RWPE2 (cell line): ENCODE measurements at regions not wholly inside any gene's neighbourhood (a gene's known extent, or its start where the extent isn't known, plus 50 kb on each side); places are given as distances from the start of the nearest gene placed in this dataset.

Source experiments
- ATAC-seq: fragments of 200-7000 bp; cut with Tn5 transposase; 3 replicates; pipeline ENCODE4 v1.9.1; 2021; ENCODE audit warnings: low read depth
- DNase-seq: peaks from one replicate; pipeline ENCODE4 v3.0.0-alpha.2; 2020; ENCODE audit warnings: low spot score
- H3K27ac ChIP-seq: fragments of 450-650 bp; 2 replicates; pipeline ENCODE4 v1.5.1; 2017; ENCODE audit warnings: mild to moderate bottlenecking; ENCODE audit not compliant: poor library complexity, severe bottlenecking
- H3K27me3 ChIP-seq: fragments of 250-450 bp; sonication (Bioruptor Pico); 2 replicates; pipeline ENCODE4 v1.5.1; 2021; ENCODE audit warnings: mild to moderate bottlenecking, moderate library complexity; ENCODE audit not compliant: insufficient read depth, poor library complexity, severe bottlenecking
- H3K36me3 ChIP-seq: fragments of 250-450 bp; sonication (Bioruptor Pico); 2 replicates; pipeline ENCODE4 v1.5.1; 2020; ENCODE audit warnings: low read depth, mild to moderate bottlenecking, moderate library complexity
- H3K4me1 ChIP-seq: fragments of 250-450 bp; sonication (Bioruptor Pico); 2 replicates; pipeline ENCODE4 v1.5.1; 2021; ENCODE audit warnings: mild to moderate bottlenecking, moderate library complexity; ENCODE audit not compliant: insufficient read depth, poor library complexity, severe bottlenecking
- H3K4me3 ChIP-seq: fragments of 250-450 bp; sonication (Bioruptor Pico); 2 replicates; pipeline ENCODE4 v1.5.1; 2021; ENCODE audit warnings: mild to moderate bottlenecking, moderate library complexity; ENCODE audit not compliant: severe bottlenecking
- H3K9me3 ChIP-seq: fragments of 250-450 bp; sonication (Bioruptor Pico); 2 replicates; pipeline ENCODE4 v1.5.1; 2021; ENCODE audit warnings: mild to moderate bottlenecking, moderate library complexity; ENCODE audit not compliant: severe bottlenecking
- TF ChIP-seq, protein P1 (sequence below): fragments of 450-650 bp; IDR thresholded peaks from one replicate; pipeline ENCODE4 v1.5.1; 2017; ENCODE audit warnings: mild to moderate bottlenecking, moderate library complexity; ENCODE audit not compliant: poor library complexity, severe bottlenecking

DNA sequence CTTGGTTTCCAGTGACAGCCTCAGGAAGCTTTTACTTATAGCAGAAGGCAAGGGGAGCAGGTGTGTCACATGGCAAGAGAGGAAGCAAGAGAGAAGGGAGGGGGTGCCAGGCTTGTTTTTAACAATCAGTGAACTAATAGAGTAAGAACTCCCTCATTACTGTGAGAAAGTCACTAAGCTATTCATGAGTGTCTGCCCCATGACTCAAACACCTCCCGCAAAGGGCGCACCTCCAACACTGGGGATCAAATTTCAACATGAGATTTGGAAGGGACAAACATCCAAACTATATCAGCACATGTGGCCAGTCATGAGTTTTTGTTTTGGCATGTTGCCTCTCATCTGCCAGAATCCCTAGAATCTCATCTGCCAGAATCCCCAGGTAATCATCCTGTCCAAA, 183.5 kb upstream of the C1QTNF7 start:
- DNase-seq (no peak), ATAC-seq (no peak; the same call in 2 of the 3 replicates)
- TF ChIP-seq, protein P1, sequence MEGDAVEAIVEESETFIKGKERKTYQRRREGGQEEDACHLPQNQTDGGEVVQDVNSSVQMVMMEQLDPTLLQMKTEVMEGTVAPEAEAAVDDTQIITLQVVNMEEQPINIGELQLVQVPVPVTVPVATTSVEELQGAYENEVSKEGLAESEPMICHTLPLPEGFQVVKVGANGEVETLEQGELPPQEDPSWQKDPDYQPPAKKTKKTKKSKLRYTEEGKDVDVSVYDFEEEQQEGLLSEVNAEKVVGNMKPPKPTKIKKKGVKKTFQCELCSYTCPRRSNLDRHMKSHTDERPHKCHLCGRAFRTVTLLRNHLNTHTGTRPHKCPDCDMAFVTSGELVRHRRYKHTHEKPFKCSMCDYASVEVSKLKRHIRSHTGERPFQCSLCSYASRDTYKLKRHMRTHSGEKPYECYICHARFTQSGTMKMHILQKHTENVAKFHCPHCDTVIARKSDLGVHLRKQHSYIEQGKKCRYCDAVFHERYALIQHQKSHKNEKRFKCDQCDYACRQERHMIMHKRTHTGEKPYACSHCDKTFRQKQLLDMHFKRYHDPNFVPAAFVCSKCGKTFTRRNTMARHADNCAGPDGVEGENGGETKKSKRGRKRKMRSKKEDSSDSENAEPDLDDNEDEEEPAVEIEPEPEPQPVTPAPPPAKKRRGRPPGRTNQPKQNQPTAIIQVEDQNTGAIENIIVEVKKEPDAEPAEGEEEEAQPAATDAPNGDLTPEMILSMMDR: no peak
- Histone ChIP-seq H3K36me3 (no peaks in the 10 kb centered on the region), H3K27me3 (no peaks in the 10 kb centered on the region), H3K27ac (no peak overlapping the region), H3K9me3 (no peaks in the 10 kb centered on the region), H3K4me1 (no peaks in the 10 kb centered on the region), H3K4me3 (no peak overlapping the region)

DNA sequence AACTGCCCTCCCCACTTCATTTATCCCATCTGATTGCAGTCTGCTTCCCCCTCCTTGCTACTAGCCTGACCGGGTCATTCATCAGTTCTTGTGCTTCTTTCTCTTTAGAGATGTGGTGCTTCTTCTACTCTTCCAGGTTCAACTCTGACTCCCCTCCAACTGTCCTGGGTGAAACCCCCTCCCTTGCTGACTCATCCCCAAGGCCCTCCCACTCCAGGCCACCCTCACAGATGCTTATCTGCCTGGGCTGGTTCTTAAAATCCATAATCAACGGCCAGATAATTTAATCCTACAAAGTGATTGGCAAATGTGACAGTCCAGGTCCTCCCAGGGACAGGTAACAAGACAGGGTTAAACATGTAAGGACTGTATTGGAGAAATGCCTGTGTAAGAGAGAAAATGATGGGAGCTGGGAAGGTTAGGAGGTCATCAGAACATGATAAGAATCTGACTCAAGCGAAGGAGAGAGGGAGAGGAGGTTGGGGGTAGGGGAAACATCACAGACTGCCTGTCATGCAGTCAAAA, 182.8 kb upstream of the C1QTNF7 start:
- no peak overlapping the region for H3K27ac ChIP-seq
- ATAC-seq (no peak), DNase-seq (no peak)
- H3K36me3 ChIP-seq: no peaks in the 10 kb centered on the region
- H3K9me3 ChIP-seq: no peaks in the 10 kb centered on the region
- no peaks in the 10 kb centered on the region for H3K4me1 ChIP-seq
- H3K27me3 ChIP-seq: no peaks in the 10 kb centered on the region
- H3K4me3 ChIP-seq: no peak overlapping the region
- TF ChIP-seq, protein P1: no peak

DNA sequence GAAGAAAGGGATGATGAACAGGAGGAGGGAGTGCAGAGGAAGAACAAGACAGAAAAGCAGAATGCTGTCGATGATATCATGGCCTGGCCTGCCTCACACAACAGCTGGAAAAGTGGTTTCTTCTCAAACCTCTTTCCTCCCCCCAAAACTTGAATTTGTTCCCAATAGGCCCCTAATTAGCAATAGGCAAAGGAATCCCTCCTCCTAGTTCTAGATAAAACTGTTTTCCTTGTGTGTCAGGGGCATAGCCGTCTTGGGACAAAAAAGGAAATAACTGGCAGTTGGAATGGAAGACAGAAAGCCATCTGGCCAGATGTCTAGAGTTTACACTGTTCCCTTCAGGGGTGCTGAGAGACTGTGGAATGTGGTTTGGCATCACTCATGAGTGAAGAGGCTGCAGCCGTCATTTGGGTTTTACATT, 177.8 kb upstream of the C1QTNF7 start:
- no peaks in the 10 kb centered on the region for H3K36me3 ChIP-seq
- no peaks in the 10 kb centered on the region for H3K4me1 ChIP-seq
- DNase-seq (no peak), ATAC-seq (no peak)
- no peak overlapping the region for H3K4me3 ChIP-seq
- no peaks in the 10 kb centered on the region for H3K9me3 ChIP-seq
- TF ChIP-seq, protein P1: no peak
- no peaks in the 10 kb centered on the region for H3K27me3 ChIP-seq
- no peak overlapping the region for H3K27ac ChIP-seq

DNA sequence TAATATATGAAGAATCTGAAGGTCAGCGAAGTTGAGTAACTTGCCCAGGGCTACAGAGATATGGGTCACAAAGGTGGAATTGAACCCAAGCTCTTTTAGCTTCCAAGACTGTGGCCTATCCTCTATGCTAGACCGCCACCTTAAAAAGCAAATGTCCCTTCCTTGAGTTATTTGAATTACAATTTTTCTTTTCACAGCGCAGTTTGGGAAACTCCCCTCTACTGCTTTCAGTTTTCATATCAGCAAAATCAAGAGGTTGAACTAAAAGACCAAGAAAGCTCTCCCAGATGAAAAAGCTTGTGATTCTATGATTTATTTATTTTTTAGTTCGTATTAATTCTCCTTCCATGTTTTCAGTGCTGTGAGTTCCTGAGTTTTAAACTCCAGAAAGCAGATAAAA, 174.5 kb upstream of the C1QTNF7 start:
- no peak for ATAC-seq

More for the DNA sequence above, 174.5 kb upstream of the C1QTNF7 start:
- no peaks in the 10 kb centered on the region for H3K4me1 ChIP-seq
- H3K27ac ChIP-seq: no peak overlapping the region
- no peak for DNase-seq
- TF ChIP-seq, protein P1: no peak
- H3K4me3 ChIP-seq: no peak overlapping the region
- H3K27me3 ChIP-seq: no peaks in the 10 kb centered on the region
- no peaks in the 10 kb centered on the region for H3K9me3 ChIP-seq
- H3K36me3 ChIP-seq: no peaks in the 10 kb centered on the region
